ENCODE measurements at regions not wholly inside any gene's neighbourhood (a gene's known extent, or its start where the extent isn't known, plus 50 kb on each side); places are given as distances from the start of the nearest gene placed in this dataset.
A peak's percentile ranks its signal among the peaks of the same experiment; 100 is the strongest.

DNA sequence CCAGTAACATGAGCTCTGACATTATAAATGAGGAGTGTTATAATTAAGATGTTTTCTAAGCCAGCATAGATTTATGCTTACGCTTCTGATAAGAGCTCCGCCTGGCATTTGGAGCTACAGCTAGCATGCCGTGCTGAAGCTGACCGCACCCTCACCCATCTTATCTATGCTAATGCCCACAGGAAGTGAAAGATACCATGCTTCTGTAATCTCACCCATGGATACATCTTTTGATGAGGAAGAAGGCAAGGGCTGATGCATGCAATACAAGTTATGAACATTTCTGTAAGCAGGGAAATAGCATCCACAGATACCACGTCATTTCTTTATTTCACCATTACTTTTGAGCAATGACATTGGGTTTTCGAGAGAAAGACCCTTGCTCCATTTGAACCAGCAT is 82.3 kb downstream of the ARL4C start:
- WGBS (ENCODE audit: extremely low coverage, insufficient coverage, insufficient read length) = no CpG with 5 or more reads among the region's 6 CpGs
- no peak for DNase-seq

DNA sequence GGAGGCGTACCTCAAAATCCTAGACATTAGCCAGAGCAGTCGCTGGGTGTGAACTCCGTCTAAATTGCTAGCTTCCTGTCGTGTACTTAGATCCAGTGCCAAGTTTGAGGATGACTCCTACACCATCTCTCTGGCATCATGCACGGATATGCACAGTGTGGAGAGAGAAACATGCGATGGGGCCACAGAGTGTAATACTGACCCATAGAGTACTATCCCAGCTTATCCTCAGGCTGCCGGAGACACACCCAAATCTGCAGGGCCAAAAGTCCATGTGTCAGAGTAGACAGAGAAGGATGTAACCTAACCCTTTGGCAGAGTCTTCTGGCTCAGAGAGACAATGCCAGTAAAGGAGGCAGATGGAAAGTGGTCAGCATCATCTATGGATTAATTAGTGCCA is 84.2 kb downstream of the ARL4C start:
- Histone ChIP-seq H4K12ac (ENCODE audit: low read depth, low read length) (no peak overlapping the region), H3K9me3 (ENCODE audit: insufficient read depth, low read depth, low read length) (peaks cover 2% of the 10 kb centered on the region), H3K27me3 (ENCODE audit: insufficient read depth, low read length) (no peaks in the 10 kb centered on the region), H2AFZ (ENCODE audit: insufficient read depth, low read length, poor library complexity) (no peak overlapping the region), H3K23ac (ENCODE audit: low read length) (no peak overlapping the region), H3K4me1 (ENCODE audit: control insufficient read depth in 1 of 2, insufficient read depth in 2 of 2, low read length in 2 of 2) (peaks cover 10 to 17% of the 10 kb centered on the region in 2 experiments), H2AK5ac (ENCODE audit: low read length) (no peak overlapping the region), H4K91ac (ENCODE audit: low read depth, low read length) (no peak overlapping the region), H3K4ac (ENCODE audit: low read depth, low read length) (no peak overlapping the region), H2BK5ac (ENCODE audit: low read depth, low read length, poor library complexity) (no peak overlapping the region), H3K79me2 (ENCODE audit: control insufficient read depth, insufficient read depth, low read length, poor library complexity) (peaks cover 5% of the 10 kb centered on the region), H3K4me2 (ENCODE audit: low read length) (no peak overlapping the region), H3K9ac (ENCODE audit: low read length) (no peak overlapping the region), H3K14ac (ENCODE audit: low read length) (no peak overlapping the region), H3K4me3 (ENCODE audit: low read depth, low read length) (no peak overlapping the region), H3K18ac (ENCODE audit: low read length) (no peak overlapping the region), H3K36me3 (ENCODE audit: control insufficient read depth in 1 of 2, insufficient read depth in 2 of 2, low read length in 2 of 2) (no peaks in the 10 kb centered on the region), H3K27ac (ENCODE audit: low read depth, low read length) (no peak overlapping the region), H2BK12ac (ENCODE audit: low read length) (no peak overlapping the region), H3K79me1 (ENCODE audit: low read length) (peaks cover 6% of the 10 kb centered on the region), H4K8ac (ENCODE audit: low read depth, low read length) (no peak overlapping the region), H2BK120ac (ENCODE audit: insufficient read depth, low read length, poor library complexity) (no peak overlapping the region)
- no peak for DNase-seq
- WGBS (ENCODE audit: extremely low coverage, insufficient coverage, insufficient read length) = no CpG with 5 or more reads among the region's 7 CpGs

More for the DNA sequence above, 82.3 kb downstream of the ARL4C start:
- no peak overlapping the region for H4K8ac ChIP-seq (ENCODE audit: low read depth, low read length)
- H2BK12ac ChIP-seq (ENCODE audit: low read length) = no peak overlapping the region
- no peak overlapping the region for H3K27ac ChIP-seq (ENCODE audit: low read depth, low read length)
- no peak overlapping the region for H3K18ac ChIP-seq (ENCODE audit: low read length)
- peaks cover 10 to 17% of the 10 kb centered on the region in 2 experiments for H3K4me1 ChIP-seq (ENCODE audit: control insufficient read depth in 1 of 2, insufficient read depth in 2 of 2, low read length in 2 of 2)
- no peak overlapping the region for H3K9ac ChIP-seq (ENCODE audit: low read length)
- no peak overlapping the region for H2AK5ac ChIP-seq (ENCODE audit: low read length)
- H2AFZ ChIP-seq (ENCODE audit: insufficient read depth, low read length, poor library complexity) = no peak overlapping the region
- no peak overlapping the region for H2BK120ac ChIP-seq (ENCODE audit: insufficient read depth, low read length, poor library complexity)
- no peak overlapping the region for H3K4me2 ChIP-seq (ENCODE audit: low read length)
- no peak overlapping the region for H4K91ac ChIP-seq (ENCODE audit: low read depth, low read length)
- H4K12ac ChIP-seq (ENCODE audit: low read depth, low read length) = no peak overlapping the region
- H3K23ac ChIP-seq (ENCODE audit: low read length) = no peak overlapping the region
- no peak overlapping the region for H3K4ac ChIP-seq (ENCODE audit: low read depth, low read length)
- H3K79me1 ChIP-seq (ENCODE audit: low read length) = peaks cover 6% of the 10 kb centered on the region
- peaks cover 4% of the 10 kb centered on the region for H3K9me3 ChIP-seq (ENCODE audit: insufficient read depth, low read depth, low read length)
- peaks cover 5% of the 10 kb centered on the region for H3K79me2 ChIP-seq (ENCODE audit: control insufficient read depth, insufficient read depth, low read length, poor library complexity)
- H3K4me3 ChIP-seq (ENCODE audit: low read depth, low read length) = no peak overlapping the region
- H3K14ac ChIP-seq (ENCODE audit: low read length) = no peak overlapping the region
- no peaks in the 10 kb centered on the region for H3K36me3 ChIP-seq (ENCODE audit: control insufficient read depth in 1 of 2, insufficient read depth in 2 of 2, low read length in 2 of 2)
- H3K27me3 ChIP-seq (ENCODE audit: insufficient read depth, low read length) = no peaks in the 10 kb centered on the region
- H2BK5ac ChIP-seq (ENCODE audit: low read depth, low read length, poor library complexity) = no peak overlapping the region

DNA sequence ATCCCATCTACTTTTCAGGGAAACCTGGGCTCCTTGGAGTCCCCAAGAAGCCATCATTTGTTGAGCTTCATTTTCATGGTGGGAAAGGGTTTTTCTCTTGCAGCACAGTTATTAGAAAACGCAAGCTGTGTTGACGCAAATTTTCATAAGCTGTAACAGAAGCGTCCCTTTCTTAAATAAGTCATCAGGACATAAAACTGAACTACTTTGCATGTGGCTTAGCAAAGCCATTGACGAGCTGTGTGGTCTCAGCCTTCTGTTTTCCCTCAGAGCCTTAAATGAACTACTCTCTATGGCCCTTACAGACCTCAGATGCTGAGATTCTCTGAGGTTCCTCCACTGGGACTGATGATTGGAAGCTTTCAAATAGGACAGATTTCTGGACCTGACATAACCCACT is 85.1 kb downstream of the ARL4C start:
- Histone ChIP-seq H3K27ac (ENCODE audit: low read depth, low read length) (no peak overlapping the region), H2BK120ac (ENCODE audit: insufficient read depth, low read length, poor library complexity) (no peak overlapping the region), H3K4me2 (ENCODE audit: low read length) (no peak overlapping the region), H3K9ac (ENCODE audit: low read length) (no peak overlapping the region), H4K91ac (ENCODE audit: low read depth, low read length) (no peak overlapping the region), H2BK12ac (ENCODE audit: low read length) (peak overlapping the region; percentile 50), H3K79me2 (ENCODE audit: control insufficient read depth, insufficient read depth, low read length, poor library complexity) (peaks cover 5% of the 10 kb centered on the region), H3K18ac (ENCODE audit: low read length) (no peak overlapping the region), H4K12ac (ENCODE audit: low read depth, low read length) (no peak overlapping the region), H3K4me1 (ENCODE audit: control insufficient read depth in 1 of 2, insufficient read depth in 2 of 2, low read length in 2 of 2) (peaks cover 10 to 17% of the 10 kb centered on the region in 2 experiments), H3K4ac (ENCODE audit: low read depth, low read length) (no peak overlapping the region), H3K79me1 (ENCODE audit: low read length) (peaks cover 6% of the 10 kb centered on the region), H3K23ac (ENCODE audit: low read length) (no peak overlapping the region), H3K14ac (ENCODE audit: low read length) (peak overlapping the region; percentile 34), H2BK5ac (ENCODE audit: low read depth, low read length, poor library complexity) (peak overlapping the region; percentile 53), H3K36me3 (ENCODE audit: control insufficient read depth in 1 of 2, insufficient read depth in 2 of 2, low read length in 2 of 2) (no peaks in the 10 kb centered on the region), H3K9me3 (ENCODE audit: insufficient read depth, low read depth, low read length) (peaks cover 2% of the 10 kb centered on the region), H3K27me3 (ENCODE audit: insufficient read depth, low read length) (no peaks in the 10 kb centered on the region), H2AFZ (ENCODE audit: insufficient read depth, low read length, poor library complexity) (no peak overlapping the region), H4K8ac (ENCODE audit: low read depth, low read length) (peak overlapping the region; percentile 8), H2AK5ac (ENCODE audit: low read length) (no peak overlapping the region), H3K4me3 (ENCODE audit: low read depth, low read length) (no peak overlapping the region)
- WGBS (ENCODE audit: extremely low coverage, insufficient coverage, insufficient read length) = no CpG with 5 or more reads among the region's 4 CpGs
- DNase-seq = no peak

DNA sequence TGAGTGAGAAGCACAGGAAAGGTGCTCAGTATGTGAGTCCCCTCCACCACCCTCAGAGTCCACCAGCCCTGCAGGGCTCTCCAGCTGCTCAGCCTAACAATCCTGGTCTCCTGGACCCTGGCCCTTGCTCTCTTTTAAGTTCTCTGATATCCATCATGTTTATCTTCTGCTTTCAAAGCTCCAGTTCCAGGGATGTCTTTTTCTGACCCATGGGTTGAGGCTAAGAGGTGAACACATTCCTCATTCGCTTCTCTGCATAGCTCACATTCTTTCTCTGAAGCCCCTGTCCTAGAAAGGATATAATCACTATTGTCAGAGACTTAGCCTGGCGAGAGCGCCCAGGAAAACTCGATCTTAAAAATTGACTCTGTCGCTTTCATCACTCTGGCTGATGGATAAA is 86.4 kb downstream of the ARL4C start:
- Histone ChIP-seq H2AFZ (ENCODE audit: insufficient read depth, low read length, poor library complexity) (no peak overlapping the region), H3K4me1 (ENCODE audit: control insufficient read depth in 1 of 2, insufficient read depth in 2 of 2, low read length in 2 of 2) (peaks cover 10 to 15% of the 10 kb centered on the region in 2 experiments), H4K8ac (ENCODE audit: low read depth, low read length) (peak overlapping the region; percentile 90), H3K9me3 (ENCODE audit: insufficient read depth, low read depth, low read length) (no peaks in the 10 kb centered on the region), H2BK5ac (ENCODE audit: low read depth, low read length, poor library complexity) (peak overlapping the region; percentile 90), H3K27ac (ENCODE audit: low read depth, low read length) (peak overlapping the region; percentile 75), H2AK5ac (ENCODE audit: low read length) (no peak overlapping the region), H2BK12ac (ENCODE audit: low read length) (peak overlapping the region; percentile 96), H4K91ac (ENCODE audit: low read depth, low read length) (peak overlapping the region; percentile 81), H2BK120ac (ENCODE audit: insufficient read depth, low read length, poor library complexity) (peak overlapping the region; percentile 98), H3K4ac (ENCODE audit: low read depth, low read length) (no peak overlapping the region), H3K79me1 (ENCODE audit: low read length) (peaks cover 6% of the 10 kb centered on the region), H3K4me3 (ENCODE audit: low read depth, low read length) (no peak overlapping the region), H3K23ac (ENCODE audit: low read length) (no peak overlapping the region), H3K18ac (ENCODE audit: low read length) (peak overlapping the region; percentile 51), H4K12ac (ENCODE audit: low read depth, low read length) (no peak overlapping the region), H3K9ac (ENCODE audit: low read length) (no peak overlapping the region), H3K4me2 (ENCODE audit: low read length) (peak overlapping the region; percentile 3), H3K27me3 (ENCODE audit: insufficient read depth, low read length) (no peaks in the 10 kb centered on the region), H3K36me3 (ENCODE audit: control insufficient read depth in 1 of 2, insufficient read depth in 2 of 2, low read length in 2 of 2) (no peaks in the 10 kb centered on the region), H3K79me2 (ENCODE audit: control insufficient read depth, insufficient read depth, low read length, poor library complexity) (peaks cover 5% of the 10 kb centered on the region), H3K14ac (ENCODE audit: low read length) (peak overlapping the region; percentile 53)
- WGBS (ENCODE audit: extremely low coverage, insufficient coverage, insufficient read length) = no CpG with 5 or more reads among the region's 5 CpGs
- no peak for DNase-seq
